GM21515 (cell line): ENCODE measurements at regions not wholly inside any gene's neighbourhood (a gene's known extent, or its start where the extent isn't known, plus 50 kb on each side); places are given as distances from the start of the nearest gene placed in this dataset.

Experiments
- ATAC-seq: cut with Tn5 transposase; IDR thresholded peaks from one replicate; pipeline ENCODE4 v1.9.1; 2021; ENCODE audit not compliant: unreplicated experiment

GRCh38 chr9:71590362-71590761 lies 178.0 kb downstream of the CEMIP2 start:
- no peak for ATAC-seq

GRCh38 chr9:71589612-71590011 lies 178.7 kb downstream of the CEMIP2 start:
- no peak for ATAC-seq

DNA sequence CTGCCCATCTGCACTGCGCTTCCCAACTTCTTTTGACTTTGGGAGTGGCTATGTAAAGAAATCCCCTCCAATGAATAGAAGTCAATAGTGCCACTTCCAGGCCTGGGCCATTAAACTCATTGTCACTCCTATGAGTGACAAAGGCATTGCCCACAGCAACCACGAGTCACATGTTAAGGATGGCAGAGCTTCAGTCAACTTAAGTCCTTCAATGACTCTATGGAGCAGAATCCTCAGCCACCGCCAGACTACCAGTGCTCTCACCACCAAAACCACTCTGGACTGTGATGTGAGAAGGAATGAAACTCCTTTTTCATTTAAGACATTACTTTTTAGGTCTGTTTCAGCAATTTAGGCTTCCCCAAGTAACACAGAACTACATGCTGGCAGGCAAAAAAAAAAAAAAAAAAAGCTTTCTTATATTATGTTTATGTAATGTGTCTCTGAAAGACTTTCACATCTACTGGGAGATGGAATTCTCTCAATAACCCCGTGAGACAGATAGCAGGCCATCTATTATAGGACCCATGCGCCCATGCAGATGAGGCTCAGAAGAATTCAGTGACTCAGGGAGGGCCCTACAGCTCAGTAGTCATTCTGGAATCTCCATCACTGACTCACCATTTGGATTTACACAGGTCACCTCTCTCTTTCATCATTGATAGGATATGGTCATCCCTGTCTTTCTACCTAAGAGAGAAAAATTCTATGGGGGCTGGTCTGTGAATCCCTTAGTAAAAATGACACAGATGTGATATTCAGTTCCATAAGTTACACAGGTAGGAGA lies 180.5 kb downstream of the CEMIP2 start:
- ATAC-seq = no peak

GRCh38 chr9:71583792-71584191 lies 184.5 kb downstream of the CEMIP2 start:
- ATAC-seq = no peak

DNA sequence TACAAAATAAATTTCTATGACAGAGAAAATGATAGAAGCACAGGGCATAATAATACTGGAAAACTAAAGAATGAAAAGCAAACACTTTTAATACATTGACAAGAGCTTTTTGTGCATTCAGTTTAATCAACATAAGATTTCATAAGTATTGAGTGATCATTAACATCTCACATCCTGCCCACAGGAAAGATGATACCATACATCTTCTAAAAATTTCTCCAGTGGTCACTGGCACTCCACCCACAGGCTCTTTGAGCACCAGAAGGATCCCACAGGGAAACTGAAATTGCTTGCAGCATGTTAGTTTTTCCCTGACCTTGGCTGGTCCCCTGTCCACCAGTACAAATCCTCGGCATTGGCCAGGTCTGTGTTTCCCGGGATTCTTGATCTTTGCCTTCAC lies 186.0 kb downstream of the CEMIP2 start:
- ATAC-seq = no peak

GRCh38 chr9:71581101-71581500 lies 187.2 kb downstream of the CEMIP2 start:
- no peak for ATAC-seq

DNA sequence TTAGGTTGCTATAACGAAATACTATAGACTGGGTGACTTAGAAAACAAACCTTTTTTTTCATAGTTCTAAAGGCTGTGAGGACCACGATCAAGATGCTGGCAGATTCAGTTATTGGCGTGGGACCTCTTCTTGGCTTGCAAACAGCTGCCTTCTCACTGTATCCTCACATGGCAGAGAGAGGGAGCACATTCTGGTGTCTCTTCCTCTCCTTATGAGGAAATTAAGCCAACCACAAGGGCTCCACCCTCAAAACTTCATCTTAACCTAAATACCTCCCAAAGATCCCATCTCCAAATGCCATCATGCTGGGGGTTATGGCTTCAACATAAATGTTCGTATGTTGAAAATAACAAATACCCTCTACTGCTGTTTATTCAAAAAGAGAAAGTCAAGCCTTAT lies 197.1 kb downstream of the CEMIP2 start:
- no peak for ATAC-seq

DNA sequence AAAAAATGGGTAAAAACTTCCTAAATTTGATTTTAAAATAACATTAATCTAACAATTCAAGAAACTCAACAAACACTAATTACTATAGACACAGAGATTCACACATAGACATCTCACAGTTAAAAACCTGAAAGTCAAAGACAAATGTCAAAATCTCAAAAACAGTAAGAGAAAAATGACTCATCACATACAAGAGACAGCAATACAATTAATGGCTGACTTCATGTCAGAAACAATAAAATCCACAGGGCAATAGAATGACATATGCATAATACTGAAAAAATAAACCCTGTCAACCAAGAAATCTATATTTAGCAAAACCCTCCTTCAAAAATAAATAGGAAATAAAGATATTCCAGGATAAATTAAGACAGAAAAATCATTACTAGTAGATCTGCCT lies 200.4 kb downstream of the CEMIP2 start:
- no peak for ATAC-seq

DNA sequence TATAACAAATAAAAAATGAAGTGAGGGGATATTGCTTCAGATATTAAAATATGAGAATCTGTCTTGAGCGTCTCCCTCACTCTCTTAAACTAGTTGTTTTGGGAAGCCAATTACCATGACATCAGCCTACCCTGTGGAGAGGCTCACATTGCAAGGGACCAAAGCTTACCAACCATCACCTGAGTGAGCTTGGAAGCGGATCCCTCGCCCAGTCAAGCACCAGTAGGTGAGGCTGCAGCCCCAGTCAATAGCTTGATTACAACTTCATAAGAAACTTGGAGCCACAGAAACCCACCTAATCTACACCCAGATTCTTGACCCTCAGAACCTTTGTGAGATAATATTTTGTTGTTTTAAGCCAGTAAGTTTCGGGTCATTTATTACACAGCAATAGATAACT lies 206.2 kb downstream of the CEMIP2 start:
- no peak for ATAC-seq

DNA sequence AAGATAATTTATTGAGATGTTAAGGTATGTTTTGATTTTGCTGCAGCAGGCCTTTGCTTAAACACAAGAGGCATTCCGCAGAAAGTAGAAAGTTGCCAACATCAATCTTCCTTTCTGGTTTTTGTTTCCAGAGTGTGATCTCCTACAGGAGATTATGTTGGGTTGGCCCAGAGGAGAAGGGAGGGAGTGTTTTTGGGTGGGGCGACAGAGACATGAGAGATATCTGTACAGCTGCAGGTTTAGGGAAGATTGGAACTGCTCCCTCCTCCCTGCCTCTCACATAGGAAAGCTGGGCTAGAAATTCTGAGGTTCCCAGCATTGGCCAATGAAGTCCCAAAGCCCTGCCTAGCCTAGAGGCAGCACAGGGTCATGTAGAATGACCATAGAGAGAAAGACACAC lies 211.0 kb downstream of the CEMIP2 start:
- ATAC-seq = no peak

GRCh38 chr9:71552480-71552879 lies 215.8 kb downstream of the CEMIP2 start:
- no peak for ATAC-seq

DNA sequence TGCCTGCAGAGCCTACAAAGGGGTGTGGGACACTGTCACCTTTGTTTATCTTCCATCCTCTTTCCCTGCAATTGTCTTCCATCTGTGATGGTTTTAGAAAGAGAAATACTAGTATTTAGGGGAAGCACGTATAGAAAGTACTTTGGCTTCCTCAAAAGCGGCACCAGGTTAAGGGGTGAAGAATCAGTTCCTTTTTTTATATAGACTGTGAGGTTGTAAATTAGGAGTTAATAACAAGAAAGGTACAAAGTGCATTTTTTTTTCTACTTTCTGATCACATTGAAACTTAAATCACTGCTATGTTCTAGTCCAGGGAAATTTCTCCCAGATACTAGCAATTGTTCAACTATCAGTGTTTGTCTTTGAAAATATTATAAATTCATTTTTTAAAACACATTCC lies 219.3 kb downstream of the CEMIP2 start:
- peak; percentile 89 for ATAC-seq

- ATAC-seq = no peak
Observed at GRCh38 chr9:71544464-71544863, 223.8 kb downstream of the CEMIP2 start.

DNA sequence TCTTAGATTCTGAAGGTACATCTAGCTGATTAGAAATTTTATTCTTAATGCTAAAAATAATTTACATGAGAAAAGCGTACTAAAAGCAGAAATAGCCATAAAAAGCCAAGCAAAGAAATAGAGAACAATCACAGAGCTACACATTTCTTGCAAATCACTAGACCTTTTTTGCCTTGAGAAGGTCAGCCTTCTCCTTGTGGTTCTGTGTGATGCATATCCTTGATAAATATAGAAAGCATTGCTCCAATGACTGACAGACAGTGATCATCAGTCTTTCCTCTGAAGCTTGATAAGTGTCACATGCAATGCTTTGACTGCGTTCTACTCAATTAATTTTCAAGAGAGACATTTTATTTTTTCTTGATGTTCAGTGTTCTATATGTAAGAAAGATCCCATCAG lies 226.9 kb downstream of the CEMIP2 start:
- ATAC-seq = no peak

DNA sequence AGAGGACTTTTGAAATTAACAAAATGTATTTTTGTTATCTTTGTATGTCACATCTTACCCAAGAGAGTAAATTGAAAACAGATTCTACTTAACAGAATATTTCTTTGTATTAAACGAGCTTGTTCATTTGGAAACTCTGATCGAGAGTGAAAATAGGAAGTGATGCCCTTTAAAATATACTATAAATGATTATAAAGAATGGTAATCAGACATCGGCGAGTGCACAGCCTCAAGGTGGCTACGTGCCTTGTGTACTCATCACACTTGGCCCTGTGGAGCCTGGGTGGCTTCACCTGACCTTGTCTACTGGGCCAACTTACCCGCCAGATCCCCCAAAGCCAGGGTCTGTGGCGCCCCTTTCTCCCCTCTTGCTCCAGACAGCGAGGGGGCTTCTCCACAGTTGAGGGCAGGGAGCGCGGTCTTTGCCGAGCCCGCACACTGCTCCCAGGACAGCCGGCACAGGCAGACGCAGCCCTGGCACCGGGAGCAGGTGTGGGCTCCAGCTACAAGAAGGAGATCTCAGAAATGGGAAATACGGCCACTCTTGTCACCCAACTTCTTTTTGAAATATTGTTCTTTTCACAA lies 243.2 kb downstream of the CEMIP2 start:
- no peak for ATAC-seq

DNA sequence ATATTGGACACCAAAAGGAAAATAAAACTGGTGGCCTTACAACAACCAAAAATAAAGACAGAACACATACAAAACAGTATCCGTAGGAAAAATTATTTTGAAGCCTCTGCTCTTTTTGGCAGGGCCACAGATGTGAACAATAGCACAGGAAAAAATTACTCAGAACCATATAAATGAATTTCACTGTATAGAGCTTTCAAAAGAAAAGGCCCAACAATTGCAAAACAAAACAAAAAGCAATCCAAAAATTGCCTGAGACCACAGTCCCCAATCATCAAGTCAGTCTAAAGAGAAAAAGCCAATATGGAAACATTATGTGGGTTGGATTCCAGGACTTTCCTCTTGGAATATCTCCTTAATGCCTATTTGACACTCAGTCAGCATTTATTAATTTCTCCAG lies 243.8 kb downstream of the CEMIP2 start:
- ATAC-seq = no peak

- ATAC-seq = no peak
Observed at GRCh38 chr9:71521132-71521531, 247.2 kb downstream of the CEMIP2 start.

- no peak for ATAC-seq
Observed at GRCh38 chr9:71519098-71519696, 249.1 kb downstream of the CEMIP2 start.

DNA sequence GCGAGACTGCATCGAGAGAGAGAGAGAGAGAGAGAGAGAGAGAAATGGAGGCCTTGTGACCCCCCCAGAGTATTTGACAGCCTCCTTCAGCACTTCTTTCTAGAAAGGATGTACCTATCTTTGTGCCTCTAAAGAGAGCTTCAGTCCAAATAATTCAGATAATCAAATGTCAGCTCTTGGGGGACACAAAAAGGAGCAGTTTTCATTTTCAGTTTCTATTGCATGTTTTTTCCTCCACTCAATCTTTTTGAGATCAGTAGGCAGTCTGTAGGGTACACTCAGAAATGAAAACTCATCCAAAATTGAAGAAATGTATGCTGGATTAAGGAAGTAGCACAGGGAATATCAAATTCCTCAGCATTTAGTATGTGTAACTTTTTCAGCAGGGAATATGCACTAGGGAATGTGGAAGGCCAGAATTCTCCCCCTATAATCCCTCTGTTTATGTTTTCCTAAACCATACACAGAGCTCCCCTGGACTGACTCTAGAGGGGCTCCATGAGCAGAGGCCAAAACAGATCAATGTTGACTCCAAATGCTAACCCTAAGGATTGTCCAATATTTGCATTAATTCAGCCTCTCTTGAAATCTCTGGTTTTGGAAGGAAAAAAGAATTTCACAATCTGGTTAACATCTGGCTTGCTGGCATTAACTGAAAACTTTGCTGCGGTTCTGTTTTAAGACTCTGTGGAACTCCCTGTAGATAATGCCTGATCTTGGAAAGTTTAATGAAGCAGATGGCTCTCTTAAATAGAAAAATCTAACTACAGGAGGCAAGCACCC lies 250.1 kb downstream of the CEMIP2 start:
- no peak for ATAC-seq

GRCh38 chr9:71515626-71516025 lies 252.7 kb downstream of the CEMIP2 start:
- ATAC-seq = no peak

GRCh38 chr9:71515107-71515506 lies 253.2 kb downstream of the CEMIP2 start:
- ATAC-seq = no peak
